DMS 273 (cell line): ENCODE measurements at regions not wholly inside any gene's neighbourhood (a gene's known extent, or its start where the extent isn't known, plus 50 kb on each side); places are given as distances from the start of the nearest gene placed in this dataset.
"Not testable (repeated sequence)": the region's sequence is repeated elsewhere in the genome, so short reads cannot be mapped to it uniquely, and the experiment has no call there.

Experiments used
- DNase-seq: peaks from one replicate; lab custom pipeline; 2025; ENCODE audit not compliant: unreplicated experiment; lab: John Stamatoyannopoulos, UW

- no peak for DNase-seq
Measured at GRCh38 chr1:218904416-218904815, 269.3 kb upstream of the LYPLAL1 start.

- no peak for DNase-seq
Measured at GRCh38 chr1:218916720-218917119, 257.0 kb upstream of the LYPLAL1 start.

GRCh38 chr1:218917656-218918055 is 256.0 kb upstream of the LYPLAL1 start:
- DNase-seq = no peak

GRCh38 chr1:218925777-218926176 is 247.9 kb upstream of the LYPLAL1 start:
- no peak for DNase-seq

GRCh38 chr1:218926631-218927030 is 247.0 kb upstream of the LYPLAL1 start:
- no peak for DNase-seq

- no peak for DNase-seq
Measured at GRCh38 chr1:218930000-218930399, 243.7 kb upstream of the LYPLAL1 start.

- no peak for DNase-seq
Measured at GRCh38 chr1:218930472-218931241, 243.0 kb upstream of the LYPLAL1 start.

- DNase-seq = no peak
Measured at GRCh38 chr1:218931324-218931723, 242.4 kb upstream of the LYPLAL1 start.

- DNase-seq = no peak
Measured at GRCh38 chr1:218933513-218933912, 240.2 kb upstream of the LYPLAL1 start.

DNA sequence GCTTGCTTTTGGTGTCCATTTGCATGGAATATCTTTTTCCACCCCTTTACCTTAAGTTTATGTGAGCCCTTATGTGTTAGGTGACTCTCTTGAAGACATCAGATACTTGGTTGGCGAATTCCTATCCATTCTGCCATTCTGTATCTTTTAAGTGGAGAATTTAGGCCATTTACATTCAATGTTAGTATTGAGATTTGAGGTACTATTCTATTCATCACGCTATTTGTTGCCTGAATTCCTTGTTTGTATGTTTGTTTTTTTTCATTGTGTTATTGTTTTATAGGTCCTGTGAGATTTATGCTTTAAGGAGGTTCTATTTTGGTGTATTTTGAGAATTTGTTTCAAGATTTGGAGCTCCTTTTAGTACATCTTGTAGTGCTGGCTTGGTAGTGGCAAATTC is 238.3 kb upstream of the LYPLAL1 start:
- DNase-seq = not testable (repeated sequence)

GRCh38 chr1:218938259-218938658 is 235.4 kb upstream of the LYPLAL1 start:
- DNase-seq = no peak

- DNase-seq = no peak
Measured at GRCh38 chr1:218939095-218939494, 234.6 kb upstream of the LYPLAL1 start.

DNA sequence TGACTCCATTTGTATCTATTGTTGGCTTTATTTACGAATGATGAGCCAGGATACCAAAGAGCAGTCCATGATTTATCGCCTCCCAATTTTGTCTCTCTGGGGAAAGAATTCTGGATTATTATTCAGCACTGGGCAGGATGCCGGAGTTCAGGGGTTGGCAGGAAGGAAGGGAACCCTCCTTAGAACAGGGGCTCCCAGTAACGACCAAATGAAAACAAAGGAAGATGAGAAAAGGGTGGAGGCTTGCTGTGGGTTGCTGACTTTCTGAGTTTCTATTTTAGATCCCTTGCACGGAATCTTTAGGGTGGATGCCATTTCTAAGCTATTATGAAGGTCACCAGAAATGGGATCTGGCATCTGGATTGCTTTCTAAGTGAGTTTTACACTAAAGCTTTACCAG is 231.2 kb upstream of the LYPLAL1 start:
- DNase-seq = no peak

- DNase-seq = no peak
Measured at GRCh38 chr1:218943371-218943770, 230.3 kb upstream of the LYPLAL1 start.

DNA sequence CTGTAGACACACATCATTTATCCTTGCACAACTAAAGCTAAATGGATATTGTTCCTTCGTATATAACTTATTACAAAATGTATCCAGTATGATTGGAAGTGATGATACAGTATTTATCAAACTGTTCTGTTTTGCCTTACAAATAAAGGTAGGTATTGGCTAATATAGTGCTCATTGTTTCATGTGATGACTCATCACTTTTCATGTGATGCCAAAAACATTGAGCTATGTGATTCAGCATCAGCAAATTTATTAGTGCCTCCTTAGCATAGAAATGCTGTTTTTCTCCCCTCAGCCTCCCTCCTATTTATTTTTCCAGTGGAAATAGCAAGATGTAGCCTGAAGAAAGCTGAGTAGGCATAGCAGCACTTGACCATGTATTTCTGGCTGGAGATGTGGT is 228.6 kb upstream of the LYPLAL1 start:
- no peak for DNase-seq

GRCh38 chr1:218946147-218946546 is 227.5 kb upstream of the LYPLAL1 start:
- no peak for DNase-seq

- DNase-seq = no peak
Measured at GRCh38 chr1:218948446-218948845, 225.2 kb upstream of the LYPLAL1 start.

DNA sequence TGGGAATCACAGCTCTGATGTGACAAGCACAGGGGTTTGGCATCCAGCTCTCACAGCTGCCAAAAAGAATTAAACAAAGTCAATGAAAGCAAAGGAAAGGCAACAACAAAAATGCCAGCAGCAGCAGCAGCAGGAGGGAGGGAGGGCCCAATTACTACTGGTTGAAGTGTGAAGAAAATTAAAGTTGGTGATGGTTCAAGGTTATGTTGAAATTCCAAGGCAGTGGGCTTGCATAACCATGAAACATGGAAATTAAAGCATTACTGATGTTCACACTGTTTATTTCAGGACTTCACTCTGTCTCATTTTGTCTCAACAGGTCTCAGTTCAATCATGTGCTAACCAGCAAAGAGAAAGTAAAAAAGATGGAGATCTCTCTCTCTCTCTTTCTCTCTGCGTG is 220.3 kb upstream of the LYPLAL1 start:
- DNase-seq = no peak

GRCh38 chr1:218957971-218958370 is 215.7 kb upstream of the LYPLAL1 start:
- no peak for DNase-seq

DNA sequence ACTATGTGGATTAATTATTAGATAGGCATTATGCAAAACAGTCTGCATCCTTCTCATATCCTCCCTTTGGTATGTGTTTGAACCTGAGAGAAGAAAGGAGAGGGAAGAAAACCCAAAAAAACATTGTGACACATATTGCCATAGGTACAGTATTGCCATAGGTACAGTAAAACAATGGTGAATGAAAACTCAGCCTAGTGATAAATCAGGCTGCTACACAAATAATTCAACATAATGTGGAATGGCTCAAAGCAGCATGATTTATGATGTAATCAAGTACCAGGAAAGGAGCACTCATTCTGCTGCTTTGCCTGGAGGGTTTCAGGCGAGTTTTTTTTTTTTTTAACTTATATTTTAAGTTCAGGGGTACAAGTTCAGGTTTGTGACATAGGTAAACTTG is 213.9 kb upstream of the LYPLAL1 start:
- no peak for DNase-seq

GRCh38 chr1:218964471-218965185 is 209.1 kb upstream of the LYPLAL1 start:
- no peak for DNase-seq

DNA sequence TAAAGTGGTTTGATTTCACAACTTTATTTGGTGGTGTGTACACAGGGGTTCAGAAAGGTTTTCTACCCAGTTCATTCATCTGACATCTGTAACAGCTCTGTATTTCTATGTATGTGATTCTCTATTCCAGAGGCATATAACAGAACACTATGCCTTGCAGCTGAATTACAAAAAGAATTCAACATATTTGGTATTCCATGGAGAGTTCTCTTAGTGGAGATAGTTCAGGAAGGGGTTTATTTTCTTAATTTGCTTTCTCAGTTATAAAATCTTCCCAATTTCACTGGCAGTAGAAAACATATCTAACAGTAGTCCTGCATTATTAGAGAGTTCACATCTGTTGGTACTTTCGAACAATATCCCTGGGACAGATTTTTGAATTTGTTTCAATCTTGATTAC is 207.9 kb upstream of the LYPLAL1 start:
- no peak for DNase-seq

- no peak for DNase-seq
Measured at GRCh38 chr1:218967254-218967653, 206.4 kb upstream of the LYPLAL1 start.
